ENCODE measurements at regions not wholly inside any gene's neighbourhood (a gene's known extent, or its start where the extent isn't known, plus 50 kb on each side); places are given as distances from the start of the nearest gene placed in this dataset.

GRCh38 chr2:177320596-177320995, 56.1 kb upstream of the NFE2L2 start:
- H3K9me2 ChIP-seq (replicated peaks; ENCODE audit: low read depth, low read length), result no peaks in the 10 kb centered on the region
- H3K4me2 ChIP-seq (ENCODE audit: low read depth, low read length, poor library complexity, severe bottlenecking), result no peak overlapping the region
- H3K4me3 ChIP-seq (ENCODE audit: low read length, poor library complexity, severe bottlenecking), result no peak overlapping the region
- no peaks in the 10 kb centered on the region for H3K79me2 ChIP-seq (ENCODE audit: insufficient read depth, low read length)
- H3K9ac ChIP-seq (ENCODE audit: low read depth, low read length, poor library complexity, severe bottlenecking), result no peak overlapping the region
- H3F3A ChIP-seq (ENCODE audit: low read depth), result no peaks in the 10 kb centered on the region
- no peaks in the 10 kb centered on the region for H3K9me3 ChIP-seq (ENCODE audit: insufficient read depth, low read depth, low read length)
- no peak overlapping the region for H2AFZ ChIP-seq (ENCODE audit: low read length)
- H3K27me3 ChIP-seq (ENCODE audit: insufficient read depth, low read length, poor library complexity, severe bottlenecking), result no peaks in the 10 kb centered on the region
- no peaks in the 10 kb centered on the region for H4K20me1 ChIP-seq (ENCODE audit: insufficient read depth, low read length, poor library complexity, severe bottlenecking)
- H3K4me1 ChIP-seq (ENCODE audit: insufficient read depth, low read length, poor library complexity, severe bottlenecking), result no peaks in the 10 kb centered on the region
- TF ChIP-seq CTCF (conservative IDR thresholded peaks at IDR 0.05; ENCODE audit: low read length) (no peak), EZH2phosphoT487 (IDR thresholded peaks at IDR 0.05; ENCODE audit: borderline replicate concordance) (no peak)
- no peaks in the 10 kb centered on the region for H3K36me3 ChIP-seq (ENCODE audit: insufficient read depth, low read length)

GRCh38 chr2:177322801-177323261, 58.3 kb upstream of the NFE2L2 start:
- no peaks in the 10 kb centered on the region for H3K79me2 ChIP-seq (ENCODE audit: insufficient read depth, low read length)
- H3K9me3 ChIP-seq (ENCODE audit: insufficient read depth, low read depth, low read length), result no peaks in the 10 kb centered on the region
- no peak overlapping the region for H3K4me3 ChIP-seq (ENCODE audit: low read length, poor library complexity, severe bottlenecking)
- H4K20me1 ChIP-seq (ENCODE audit: insufficient read depth, low read length, poor library complexity, severe bottlenecking), result no peaks in the 10 kb centered on the region
- H2AFZ ChIP-seq (ENCODE audit: low read length), result no peak overlapping the region
- H3K36me3 ChIP-seq (ENCODE audit: insufficient read depth, low read length), result no peaks in the 10 kb centered on the region
- H3K9me2 ChIP-seq (replicated peaks; ENCODE audit: low read depth, low read length), result no peaks in the 10 kb centered on the region
- H3K4me1 ChIP-seq (ENCODE audit: insufficient read depth, low read length, poor library complexity, severe bottlenecking), result peaks cover 10% of the 10 kb centered on the region
- no peak overlapping the region for H3K4me2 ChIP-seq (ENCODE audit: low read depth, low read length, poor library complexity, severe bottlenecking)
- no peak overlapping the region for H3K9ac ChIP-seq (ENCODE audit: low read depth, low read length, poor library complexity, severe bottlenecking)
- no peak for TF ChIP-seq EZH2phosphoT487 (IDR thresholded peaks at IDR 0.05; ENCODE audit: borderline replicate concordance)
- no peak for TF ChIP-seq CTCF (conservative IDR thresholded peaks at IDR 0.05; ENCODE audit: low read length)
- H3K27me3 ChIP-seq (ENCODE audit: insufficient read depth, low read length, poor library complexity, severe bottlenecking), result no peaks in the 10 kb centered on the region
- no peaks in the 10 kb centered on the region for H3F3A ChIP-seq (ENCODE audit: low read depth)

GRCh38 chr2:177324797-177325196, 60.3 kb upstream of the NFE2L2 start:
- no peak overlapping the region for H3K4me3 ChIP-seq (ENCODE audit: low read length, poor library complexity, severe bottlenecking)
- H3F3A ChIP-seq (ENCODE audit: low read depth), result no peaks in the 10 kb centered on the region
- no peak overlapping the region for H2AFZ ChIP-seq (ENCODE audit: low read length)
- no peak for TF ChIP-seq CTCF (conservative IDR thresholded peaks at IDR 0.05; ENCODE audit: low read length)
- no peak for TF ChIP-seq EZH2phosphoT487 (IDR thresholded peaks at IDR 0.05; ENCODE audit: borderline replicate concordance)
- H3K9me3 ChIP-seq (ENCODE audit: insufficient read depth, low read depth, low read length), result no peaks in the 10 kb centered on the region
- no peaks in the 10 kb centered on the region for H3K27me3 ChIP-seq (ENCODE audit: insufficient read depth, low read length, poor library complexity, severe bottlenecking)
- no peak overlapping the region for H3K9ac ChIP-seq (ENCODE audit: low read depth, low read length, poor library complexity, severe bottlenecking)
- peaks cover 10% of the 10 kb centered on the region for H3K4me1 ChIP-seq (ENCODE audit: insufficient read depth, low read length, poor library complexity, severe bottlenecking)
- no peaks in the 10 kb centered on the region for H4K20me1 ChIP-seq (ENCODE audit: insufficient read depth, low read length, poor library complexity, severe bottlenecking)
- H3K4me2 ChIP-seq (ENCODE audit: low read depth, low read length, poor library complexity, severe bottlenecking), result no peak overlapping the region
- no peaks in the 10 kb centered on the region for H3K79me2 ChIP-seq (ENCODE audit: insufficient read depth, low read length)
- no peaks in the 10 kb centered on the region for H3K36me3 ChIP-seq (ENCODE audit: insufficient read depth, low read length)
- H3K9me2 ChIP-seq (replicated peaks; ENCODE audit: low read depth, low read length), result no peaks in the 10 kb centered on the region

Data from Loucy (cell line).